ENCODE measurements at regions not wholly inside any gene's neighbourhood (a gene's known extent, or its start where the extent isn't known, plus 50 kb on each side); places are given as distances from the start of the nearest gene placed in this dataset.
"Not testable (repeated sequence)": the region's sequence is repeated elsewhere in the genome, so short reads cannot be mapped to it uniquely, and the experiment has no call there.

GRCh38 chr3:196134691-196135090 lies 52.8 kb upstream of the TFRC start:
- POLR2A ChIA-PET, result no interaction called here
- intact Hi-C loops (cut with micrococcal nuclease; ENCODE audit: unreplicated experiment), result no loop called here
- no peaks in the 10 kb centered on the region for H3K4me1 ChIP-seq (ENCODE audit: insufficient read depth, low read length, poor library complexity, severe bottlenecking)
- CTCF ChIA-PET (ENCODE audit: unreplicated experiment), result no interaction called here
- no peaks in the 10 kb centered on the region for H3K36me3 ChIP-seq (ENCODE audit: insufficient read depth, low read length)
- no peak overlapping the region for H3K4me3 ChIP-seq (ENCODE audit: low read depth, low read length, poor library complexity, severe bottlenecking)
- H3K9me3 ChIP-seq (ENCODE audit: low read length), result no peaks in the 10 kb centered on the region
- H2AFZ ChIP-seq (ENCODE audit: low read length), result no peak overlapping the region
- no peak for DNase-seq (ENCODE audit: low spot score)
- H3K79me2 ChIP-seq (ENCODE audit: insufficient read depth, low read depth, low read length), result no peaks in the 10 kb centered on the region
- no peaks in the 10 kb centered on the region for H4K20me1 ChIP-seq (ENCODE audit: insufficient read depth, low read length)
- BruUV-seq (replicated peaks), result no TSS peak
- H3K27ac ChIP-seq (ENCODE audit: low read depth, low read length, poor library complexity, severe bottlenecking), result no peak overlapping the region
- TF ChIP-seq EZH2phosphoT487 (IDR thresholded peaks at IDR 0.05; ENCODE audit: borderline replicate concordance, low read depth, low read length), result no peak
- no peak for TF ChIP-seq CTCF (conservative IDR thresholded peaks at IDR 0.05; ENCODE audit: low read length)
- no peak overlapping the region for H3K4me2 ChIP-seq (ENCODE audit: low read length)
- no peaks in the 10 kb centered on the region for H3K9me2 ChIP-seq (ENCODE audit: insufficient read depth, low read length)

GRCh38 chr3:196133869-196134268 lies 52.0 kb upstream of the TFRC start:
- POLR2A ChIA-PET, result not testable (repeated sequence)

GRCh38 chr3:196131921-196132320 lies 50.0 kb upstream of the TFRC start:
- H3K4me1 ChIP-seq (ENCODE audit: insufficient read depth, low read length, poor library complexity, severe bottlenecking), result no peaks in the 10 kb centered on the region
- no peak overlapping the region for H3K4me2 ChIP-seq (ENCODE audit: low read length)
- no peak overlapping the region for H2AFZ ChIP-seq (ENCODE audit: low read length)
- H3K27ac ChIP-seq (ENCODE audit: low read depth, low read length, poor library complexity, severe bottlenecking), result no peak overlapping the region
- no peaks in the 10 kb centered on the region for H3K9me3 ChIP-seq (ENCODE audit: low read length)
- no peaks in the 10 kb centered on the region for H3K9me2 ChIP-seq (ENCODE audit: insufficient read depth, low read length)
- no peaks in the 10 kb centered on the region for H3K79me2 ChIP-seq (ENCODE audit: insufficient read depth, low read depth, low read length)
- H3K4me3 ChIP-seq (ENCODE audit: low read depth, low read length, poor library complexity, severe bottlenecking), result no peak overlapping the region
- ChIA-PET CTCF (ENCODE audit: unreplicated experiment) (no interaction called here), POLR2A (interaction anchor here (1.0 kb wide), 1 partner anchor 10 kb away, joined by 3 read pairs; no protein-coding TSS in a partner anchor)
- H4K20me1 ChIP-seq (ENCODE audit: insufficient read depth, low read length), result no peaks in the 10 kb centered on the region
- intact Hi-C loops (cut with micrococcal nuclease; ENCODE audit: unreplicated experiment), result no loop called here
- TF ChIP-seq CTCF (conservative IDR thresholded peaks at IDR 0.05; ENCODE audit: low read length) (no peak), EZH2phosphoT487 (IDR thresholded peaks at IDR 0.05; ENCODE audit: borderline replicate concordance, low read depth, low read length) (no peak)
- no TSS peak for BruUV-seq (replicated peaks)
- no peak for DNase-seq (ENCODE audit: low spot score)
- H3K36me3 ChIP-seq (ENCODE audit: insufficient read depth, low read length), result no peaks in the 10 kb centered on the region

More at GRCh38 chr3:196133869-196134268, 52.0 kb upstream of the TFRC start:
- H3K36me3 ChIP-seq (ENCODE audit: insufficient read depth, low read length); H3K4me1 ChIP-seq (ENCODE audit: insufficient read depth, low read length, poor library complexity, severe bottlenecking); H3K27ac ChIP-seq (ENCODE audit: low read depth, low read length, poor library complexity, severe bottlenecking); H3K79me2 ChIP-seq (ENCODE audit: insufficient read depth, low read depth, low read length); H4K20me1 ChIP-seq (ENCODE audit: insufficient read depth, low read length); DNase-seq (ENCODE audit: low spot score); H3K4me2 ChIP-seq (ENCODE audit: low read length); H2AFZ ChIP-seq (ENCODE audit: low read length); H3K9me2 ChIP-seq (ENCODE audit: insufficient read depth, low read length); BruUV-seq (replicated peaks); H3K4me3 ChIP-seq (ENCODE audit: low read depth, low read length, poor library complexity, severe bottlenecking); CTCF ChIA-PET (ENCODE audit: unreplicated experiment); H3K9me3 ChIP-seq (ENCODE audit: low read length); intact Hi-C loops (cut with micrococcal nuclease; ENCODE audit: unreplicated experiment): not testable (repeated sequence)
